ENCODE measurements at regions not wholly inside any gene's neighbourhood (a gene's known extent, or its start where the extent isn't known, plus 50 kb on each side); places are given as distances from the start of the nearest gene placed in this dataset.
A peak's percentile ranks its signal among the peaks of the same experiment; 100 is the strongest.

GRCh38 chr9:16031486-16031885 lies 478.6 kb downstream of the CCDC171 start:
- no peak overlapping the region for H2AFZ ChIP-seq (ENCODE audit: low read depth, low read length)
- peak overlapping the region; percentile 26 for H3K27ac ChIP-seq (ENCODE audit: low read length)
- peak; percentile 17 for DNase-seq
- H3K4me2 ChIP-seq (ENCODE audit: insufficient read depth, low read length): no peak overlapping the region
- no peak overlapping the region for H3K4me3 ChIP-seq (ENCODE audit: low read depth in 1 of 2, low read length in 2 of 2)
- no peaks in the 10 kb centered on the region for H3K79me2 ChIP-seq (ENCODE audit: insufficient read depth, low read length)
- no peaks in the 10 kb centered on the region for H3K36me3 ChIP-seq (ENCODE audit: insufficient read depth, low read length)
- no peak overlapping the region for H3K9ac ChIP-seq (ENCODE audit: low read depth, low read length)
- H3K9me3 ChIP-seq (ENCODE audit: insufficient read depth, low read length, severe bottlenecking): no peaks in the 10 kb centered on the region
- H3K27me3 ChIP-seq (ENCODE audit: insufficient read depth, low read length, poor library complexity): no peaks in the 10 kb centered on the region
- no peaks in the 10 kb centered on the region for H4K20me1 ChIP-seq (ENCODE audit: insufficient read depth, low read length)
- peak; percentile 31; the same call in 1 of the 3 replicates for ATAC-seq (ENCODE audit: insufficient read depth, low read depth)
- TF ChIP-seq CTCF (IDR thresholded peaks at IDR 0.05; ENCODE audit: borderline replicate concordance, extremely low read depth, low read length, poor library complexity, severe bottlenecking) (no peak), EZH2 (IDR thresholded peaks at IDR 0.05; ENCODE audit: borderline replicate concordance, low read depth, low read length, severe bottlenecking) (no peak)
- H3K4me1 ChIP-seq (ENCODE audit: insufficient read depth, low read length): peaks cover 44% of the 10 kb centered on the region

- Histone ChIP-seq H3K9ac (ENCODE audit: low read depth, low read length) (no peak overlapping the region), H3K79me2 (ENCODE audit: insufficient read depth, low read length) (no peaks in the 10 kb centered on the region), H3K4me2 (ENCODE audit: insufficient read depth, low read length) (no peak overlapping the region), H3K27ac (ENCODE audit: low read length) (peak overlapping the region; percentile 44; the same call in 1 of the 2 replicates), H4K20me1 (ENCODE audit: insufficient read depth, low read length) (no peaks in the 10 kb centered on the region), H3K36me3 (ENCODE audit: insufficient read depth, low read length) (no peaks in the 10 kb centered on the region), H2AFZ (ENCODE audit: low read depth, low read length) (no peak overlapping the region), H3K27me3 (ENCODE audit: insufficient read depth, low read length, poor library complexity) (no peaks in the 10 kb centered on the region), H3K4me3 (ENCODE audit: low read depth in 1 of 2, low read length in 2 of 2) (no peak overlapping the region), H3K9me3 (ENCODE audit: insufficient read depth, low read length, severe bottlenecking) (no peaks in the 10 kb centered on the region), H3K4me1 (ENCODE audit: insufficient read depth, low read length) (peaks cover 44% of the 10 kb centered on the region)
- no peak for TF ChIP-seq EZH2 (IDR thresholded peaks at IDR 0.05; ENCODE audit: borderline replicate concordance, low read depth, low read length, severe bottlenecking)
- TF ChIP-seq CTCF (IDR thresholded peaks at IDR 0.05; ENCODE audit: borderline replicate concordance, extremely low read depth, low read length, poor library complexity, severe bottlenecking): no peak
- no peak for ATAC-seq (ENCODE audit: insufficient read depth, low read depth)
- no peak for DNase-seq
These were observed 479.1 kb downstream of the CCDC171 start for GRCh38 chr9:16031971-16032370.

GRCh38 chr9:16032799-16033198 lies 480.0 kb downstream of the CCDC171 start:
- TF ChIP-seq EZH2 (IDR thresholded peaks at IDR 0.05; ENCODE audit: borderline replicate concordance, low read depth, low read length, severe bottlenecking) (no peak), CTCF (IDR thresholded peaks at IDR 0.05; ENCODE audit: borderline replicate concordance, extremely low read depth, low read length, poor library complexity, severe bottlenecking) (no peak)
- no peak overlapping the region for H3K9ac ChIP-seq (ENCODE audit: low read depth, low read length)
- H3K4me3 ChIP-seq (ENCODE audit: low read depth in 1 of 2, low read length in 2 of 2): no peak overlapping the region
- H3K79me2 ChIP-seq (ENCODE audit: insufficient read depth, low read length): no peaks in the 10 kb centered on the region
- no peak overlapping the region for H3K4me2 ChIP-seq (ENCODE audit: insufficient read depth, low read length)
- H2AFZ ChIP-seq (ENCODE audit: low read depth, low read length): no peak overlapping the region
- no peaks in the 10 kb centered on the region for H3K36me3 ChIP-seq (ENCODE audit: insufficient read depth, low read length)
- no peak overlapping the region for H3K27ac ChIP-seq (ENCODE audit: low read length)
- DNase-seq (no peak), ATAC-seq (ENCODE audit: insufficient read depth, low read depth) (no peak)
- H3K4me1 ChIP-seq (ENCODE audit: insufficient read depth, low read length): peaks cover 44% of the 10 kb centered on the region
- no peaks in the 10 kb centered on the region for H4K20me1 ChIP-seq (ENCODE audit: insufficient read depth, low read length)
- H3K9me3 ChIP-seq (ENCODE audit: insufficient read depth, low read length, severe bottlenecking): no peaks in the 10 kb centered on the region
- H3K27me3 ChIP-seq (ENCODE audit: insufficient read depth, low read length, poor library complexity): no peaks in the 10 kb centered on the region

GRCh38 chr9:16033253-16033652 lies 480.4 kb downstream of the CCDC171 start:
- no peak overlapping the region for H3K27ac ChIP-seq (ENCODE audit: low read length)
- TF ChIP-seq EZH2 (IDR thresholded peaks at IDR 0.05; ENCODE audit: borderline replicate concordance, low read depth, low read length, severe bottlenecking) (no peak), CTCF (IDR thresholded peaks at IDR 0.05; ENCODE audit: borderline replicate concordance, extremely low read depth, low read length, poor library complexity, severe bottlenecking) (no peak)
- no peaks in the 10 kb centered on the region for H4K20me1 ChIP-seq (ENCODE audit: insufficient read depth, low read length)
- no peaks in the 10 kb centered on the region for H3K27me3 ChIP-seq (ENCODE audit: insufficient read depth, low read length, poor library complexity)
- peaks cover 44% of the 10 kb centered on the region for H3K4me1 ChIP-seq (ENCODE audit: insufficient read depth, low read length)
- no peak for DNase-seq
- no peak overlapping the region for H3K9ac ChIP-seq (ENCODE audit: low read depth, low read length)
- H2AFZ ChIP-seq (ENCODE audit: low read depth, low read length): no peak overlapping the region
- no peak overlapping the region for H3K4me3 ChIP-seq (ENCODE audit: low read depth in 1 of 2, low read length in 2 of 2)
- H3K79me2 ChIP-seq (ENCODE audit: insufficient read depth, low read length): no peaks in the 10 kb centered on the region
- no peaks in the 10 kb centered on the region for H3K9me3 ChIP-seq (ENCODE audit: insufficient read depth, low read length, severe bottlenecking)
- H3K36me3 ChIP-seq (ENCODE audit: insufficient read depth, low read length): no peaks in the 10 kb centered on the region
- no peak for ATAC-seq (ENCODE audit: insufficient read depth, low read depth)
- no peak overlapping the region for H3K4me2 ChIP-seq (ENCODE audit: insufficient read depth, low read length)

Measured in DND-41 (cell line).